HG03575 (cell line): ENCODE measurements at regions not wholly inside any gene's neighbourhood (a gene's known extent, or its start where the extent isn't known, plus 50 kb on each side); places are given as distances from the start of the nearest gene placed in this dataset.

ENCODE experiments used
- ATAC-seq: cut with Tn5 transposase; IDR thresholded peaks from one replicate; pipeline ENCODE4 v1.9.1; 2021; ENCODE audit not compliant: unreplicated experiment, insufficient number of reproducible peaks, low FRiP score; ENCODE audit errors: extremely low read depth

- ATAC-seq: no peak
These were observed 66.0 kb upstream of the LMO4 start for GRCh38 chr1:87262688-87263087.

GRCh38 chr1:87263281-87263680 lies 65.4 kb upstream of the LMO4 start:
- no peak for ATAC-seq

- ATAC-seq: no peak
These were observed 64.9 kb upstream of the LMO4 start for GRCh38 chr1:87263785-87264184.

- no peak for ATAC-seq
These were observed 63.7 kb upstream of the LMO4 start for GRCh38 chr1:87264976-87265375.

- ATAC-seq: no peak
These were observed 62.9 kb upstream of the LMO4 start for GRCh38 chr1:87265786-87266185.

GRCh38 chr1:87268111-87268510 lies 60.6 kb upstream of the LMO4 start:
- no peak for ATAC-seq

DNA sequence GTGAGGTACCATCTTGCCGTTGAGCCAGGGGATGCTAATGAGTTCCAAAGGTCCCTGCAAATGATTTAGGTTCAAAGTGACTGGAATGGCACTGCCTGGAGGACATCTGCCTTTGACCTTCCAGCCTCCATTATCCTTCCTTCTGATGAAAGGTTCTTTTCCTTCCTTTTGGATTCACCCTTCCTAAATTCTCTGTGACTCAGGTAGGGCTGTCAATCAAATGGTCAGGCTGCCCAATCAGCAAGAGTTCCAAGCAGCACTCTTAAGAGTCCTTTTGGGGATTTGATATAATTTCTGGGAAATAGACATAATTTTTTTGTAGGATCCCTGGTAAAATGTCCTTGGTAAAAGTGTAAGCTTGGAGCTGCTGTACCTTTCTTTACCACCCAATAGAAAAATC lies 58.8 kb upstream of the LMO4 start:
- ATAC-seq: no peak

- no peak for ATAC-seq
These were observed 55.4 kb upstream of the LMO4 start for GRCh38 chr1:87273291-87273690.

GRCh38 chr1:87274851-87275250 lies 53.8 kb upstream of the LMO4 start:
- no peak for ATAC-seq

GRCh38 chr1:87278825-87279535 lies 49.7 kb upstream of the LMO4 start:
- no peak for ATAC-seq
